GM12878 (cell line): ENCODE measurements at regions not wholly inside any gene's neighbourhood (a gene's known extent, or its start where the extent isn't known, plus 50 kb on each side); places are given as distances from the start of the nearest gene placed in this dataset.

Experiments used
- EZH2 ChIP-seq: IDR thresholded peaks from 2 replicates; pipeline ENCODE4 v1.6.1; 2012; ENCODE audit warnings: low read depth, mild to moderate bottlenecking, control low read depth, inconsistent platforms, low read length, borderline replicate concordance; ENCODE audit not compliant: control insufficient read depth
- HCFC1 ChIP-seq: fragments of 150-350 bp; IDR thresholded peaks from 2 replicates; pipeline ENCODE4 v1.6.1; 2014; ENCODE audit warnings: low read length
- POLR2AphosphoS5 ChIP-seq: IDR thresholded peaks from 2 replicates; pipeline ENCODE4 v1.6.1; 2011; ENCODE audit warnings: mild to moderate bottlenecking, low read length, inconsistent platforms
- RAD21 ChIP-seq: IDR thresholded peaks from 2 replicates; pipeline ENCODE4 v1.6.1; 2011; ENCODE audit warnings: mild to moderate bottlenecking, low read depth, low read length, moderate library complexity; ENCODE audit not compliant: insufficient read depth
- RFX5 ChIP-seq: IDR thresholded peaks from 2 replicates; pipeline ENCODE4 v1.6.1; 2011; ENCODE audit warnings: low read depth, low read length, improper control_type of control experiment
- YY1 ChIP-seq: IDR thresholded peaks from 2 replicates; pipeline ENCODE4 v1.6.1; 2011; ENCODE audit warnings: low read depth, mild to moderate bottlenecking, low read length
- ZNF274 ChIP-seq: IDR thresholded peaks from one replicate; pipeline ENCODE4 v1.8.0; 2011; ENCODE audit not compliant: insufficient read length, insufficient read depth
- TF ChIP-seq, protein P1 (sequence below), 3 experiments: IDR thresholded peaks in 2 of 3; conservative IDR thresholded peaks in 1 of 3; 2 replicates each; pipeline ENCODE4 v1.5.1; 2011; ENCODE audit warnings: low read depth in 3 of 3, low read length in 3 of 3, mild to moderate bottlenecking in 3 of 3, control low read depth in 2 of 3, moderate library complexity in 2 of 3, inconsistent platforms in 1 of 3, mixed read lengths in 1 of 3; ENCODE audit not compliant: control insufficient read depth in 2 of 3, insufficient read depth in 1 of 3; ENCODE audit errors: extremely low read depth in 1 of 3
- TF ChIP-seq, protein P2 (sequence below): IDR thresholded peaks from 2 replicates; pipeline ENCODE4 v1.6.1; 2011; ENCODE audit warnings: borderline replicate concordance, low read depth, mild to moderate bottlenecking, moderate library complexity, low read length; ENCODE audit not compliant: insufficient read depth, poor library complexity, severe bottlenecking
- TF ChIP-seq, protein P3 (sequence below): IDR thresholded peaks from 2 replicates; pipeline ENCODE4 v1.6.1; 2011; ENCODE audit warnings: mild to moderate bottlenecking, low read depth, low read length, moderate library complexity; ENCODE audit not compliant: insufficient replicate concordance
- TF ChIP-seq, protein P4 (sequence below): IDR thresholded peaks from 2 replicates; pipeline ENCODE4 v1.6.1; 2012; ENCODE audit warnings: low read depth, low read length, improper control_type of control experiment

DNA sequence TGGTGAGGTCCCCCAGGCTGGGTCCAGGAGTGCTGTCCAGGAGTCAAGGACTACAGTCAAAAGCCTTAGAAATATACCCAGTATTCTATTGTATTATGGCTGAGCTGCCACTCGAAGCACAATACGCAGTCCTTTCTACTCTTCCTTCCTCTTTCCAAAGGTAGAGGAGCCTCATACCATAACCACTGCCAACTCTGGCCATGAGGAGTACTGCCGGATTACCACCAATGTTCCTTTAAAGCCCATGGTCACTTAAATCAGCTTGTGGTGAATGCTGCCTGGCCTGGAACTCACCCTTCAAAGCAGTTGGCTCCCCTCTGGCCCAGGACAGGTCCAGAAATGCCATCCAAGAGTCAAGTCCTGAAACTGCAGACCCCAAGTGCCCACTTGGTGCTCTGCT, 425.4 kb downstream of the SLC16A7 start:
- TF ChIP-seq EZH2: no peak
- TF ChIP-seq, protein P1, sequence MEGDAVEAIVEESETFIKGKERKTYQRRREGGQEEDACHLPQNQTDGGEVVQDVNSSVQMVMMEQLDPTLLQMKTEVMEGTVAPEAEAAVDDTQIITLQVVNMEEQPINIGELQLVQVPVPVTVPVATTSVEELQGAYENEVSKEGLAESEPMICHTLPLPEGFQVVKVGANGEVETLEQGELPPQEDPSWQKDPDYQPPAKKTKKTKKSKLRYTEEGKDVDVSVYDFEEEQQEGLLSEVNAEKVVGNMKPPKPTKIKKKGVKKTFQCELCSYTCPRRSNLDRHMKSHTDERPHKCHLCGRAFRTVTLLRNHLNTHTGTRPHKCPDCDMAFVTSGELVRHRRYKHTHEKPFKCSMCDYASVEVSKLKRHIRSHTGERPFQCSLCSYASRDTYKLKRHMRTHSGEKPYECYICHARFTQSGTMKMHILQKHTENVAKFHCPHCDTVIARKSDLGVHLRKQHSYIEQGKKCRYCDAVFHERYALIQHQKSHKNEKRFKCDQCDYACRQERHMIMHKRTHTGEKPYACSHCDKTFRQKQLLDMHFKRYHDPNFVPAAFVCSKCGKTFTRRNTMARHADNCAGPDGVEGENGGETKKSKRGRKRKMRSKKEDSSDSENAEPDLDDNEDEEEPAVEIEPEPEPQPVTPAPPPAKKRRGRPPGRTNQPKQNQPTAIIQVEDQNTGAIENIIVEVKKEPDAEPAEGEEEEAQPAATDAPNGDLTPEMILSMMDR (IDR thresholded peaks at IDR 0.05 in 2 of 3, conservative IDR thresholded peaks at IDR 0.05 in 1 of 3; ENCODE audit: control insufficient read depth in 2 of 3, extremely low read depth in 1 of 3, insufficient read depth in 1 of 3, low read depth in 3 of 3, low read length in 3 of 3): no peak
- TF ChIP-seq, protein P2, sequence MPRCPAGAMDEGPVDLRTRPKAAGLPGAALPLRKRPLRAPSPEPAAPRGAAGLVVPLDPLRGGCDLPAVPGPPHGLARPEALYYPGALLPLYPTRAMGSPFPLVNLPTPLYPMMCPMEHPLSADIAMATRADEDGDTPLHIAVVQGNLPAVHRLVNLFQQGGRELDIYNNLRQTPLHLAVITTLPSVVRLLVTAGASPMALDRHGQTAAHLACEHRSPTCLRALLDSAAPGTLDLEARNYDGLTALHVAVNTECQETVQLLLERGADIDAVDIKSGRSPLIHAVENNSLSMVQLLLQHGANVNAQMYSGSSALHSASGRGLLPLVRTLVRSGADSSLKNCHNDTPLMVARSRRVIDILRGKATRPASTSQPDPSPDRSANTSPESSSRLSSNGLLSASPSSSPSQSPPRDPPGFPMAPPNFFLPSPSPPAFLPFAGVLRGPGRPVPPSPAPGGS: no peak
- TF ChIP-seq, protein P3, sequence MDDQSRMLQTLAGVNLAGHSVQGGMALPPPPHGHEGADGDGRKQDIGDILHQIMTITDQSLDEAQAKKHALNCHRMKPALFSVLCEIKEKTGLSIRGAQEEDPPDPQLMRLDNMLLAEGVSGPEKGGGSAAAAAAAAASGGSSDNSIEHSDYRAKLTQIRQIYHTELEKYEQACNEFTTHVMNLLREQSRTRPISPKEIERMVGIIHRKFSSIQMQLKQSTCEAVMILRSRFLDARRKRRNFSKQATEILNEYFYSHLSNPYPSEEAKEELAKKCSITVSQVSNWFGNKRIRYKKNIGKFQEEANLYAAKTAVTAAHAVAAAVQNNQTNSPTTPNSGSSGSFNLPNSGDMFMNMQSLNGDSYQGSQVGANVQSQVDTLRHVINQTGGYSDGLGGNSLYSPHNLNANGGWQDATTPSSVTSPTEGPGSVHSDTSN: no peak
- TF ChIP-seq POLR2AphosphoS5: no peak
- no peak for TF ChIP-seq HCFC1
- TF ChIP-seq YY1: no peak
- no peak for TF ChIP-seq ZNF274
- TF ChIP-seq RFX5: no peak
- no peak for TF ChIP-seq RAD21
- TF ChIP-seq, protein P4, sequence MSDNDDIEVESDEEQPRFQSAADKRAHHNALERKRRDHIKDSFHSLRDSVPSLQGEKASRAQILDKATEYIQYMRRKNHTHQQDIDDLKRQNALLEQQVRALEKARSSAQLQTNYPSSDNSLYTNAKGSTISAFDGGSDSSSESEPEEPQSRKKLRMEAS: no peak
